Smooth muscle cell (in vitro differentiated cells): ENCODE measurements at regions not wholly inside any gene's neighbourhood (a gene's known extent, or its start where the extent isn't known, plus 50 kb on each side); places are given as distances from the start of the nearest gene placed in this dataset.

Source experiments
- DNase-seq: peaks from one replicate; lab custom pipeline; 2025; ENCODE audit not compliant: unreplicated experiment; lab: John Stamatoyannopoulos, UW
- H2AFZ ChIP-seq: fragments of 200-600 bp; sonication (generic); 2 replicates; pipeline ENCODE4 v1.6.0; 2016; ENCODE audit warnings: antibody characterized with exemption, low read depth, mild to moderate bottlenecking
- H3F3A ChIP-seq: fragments of 200-600 bp; sonication (generic); 2 replicates; pipeline ENCODE4 v1.6.0; 2017; ENCODE audit warnings: antibody characterized with exemption, low read depth
- H3K27ac ChIP-seq: fragments of 200-600 bp; sonication (generic); 2 replicates; pipeline ENCODE4 v1.5.1; 2016; ENCODE audit warnings: low read depth, mild to moderate bottlenecking
- H3K27me3 ChIP-seq: fragments of 200-600 bp; sonication (generic); 2 replicates; pipeline ENCODE4 v1.6.1; 2016; ENCODE audit warnings: low read depth, mild to moderate bottlenecking
- H3K36me3 ChIP-seq: fragments of 200-600 bp; sonication (generic); 2 replicates; pipeline ENCODE4 v1.5.1; 2016; ENCODE audit warnings: low read depth
- H3K4me1 ChIP-seq: fragments of 200-600 bp; sonication (generic); 2 replicates; pipeline ENCODE4 v1.5.1; 2016; ENCODE audit warnings: low read depth
- H3K4me2 ChIP-seq: fragments of 200-600 bp; sonication (generic); 2 replicates; pipeline ENCODE4 v1.6.0; 2016; ENCODE audit warnings: mild to moderate bottlenecking
- H3K4me3 ChIP-seq: fragments of 200-600 bp; sonication (generic); 2 replicates; pipeline ENCODE4 v1.5.1; 2016; ENCODE audit warnings: mild to moderate bottlenecking
- H3K79me2 ChIP-seq: fragments of 200-600 bp; sonication (generic); 2 replicates; pipeline ENCODE4 v1.6.0; 2016; ENCODE audit warnings: low read depth, mild to moderate bottlenecking
- H3K9ac ChIP-seq: fragments of 200-600 bp; sonication (generic); 2 replicates; pipeline ENCODE4 v1.6.0; 2016; ENCODE audit warnings: low read depth
- H3K9me3 ChIP-seq: fragments of 200-600 bp; sonication (generic); replicated peaks from 2 replicates; pipeline ENCODE4 v1.5.1; 2016; ENCODE audit warnings: low read depth
- H4K20me1 ChIP-seq: fragments of 200-600 bp; sonication (generic); 2 replicates; pipeline ENCODE4 v1.6.0; 2016; ENCODE audit warnings: low read depth
- WGBS: methylation state at CpG from one replicate; pipeline ENCODE4 v1.1.7; 2016; ENCODE audit warnings: low lambda C conversion rate; 5-methylcytosine and 5-hydroxymethylcytosine counted together
- TF ChIP-seq, protein P1 (sequence below): fragments of 200-600 bp; sonication (generic); IDR thresholded peaks from 2 replicates; pipeline ENCODE4 v1.5.1; 2017; ENCODE audit warnings: borderline replicate concordance, mild to moderate bottlenecking, antibody characterized with exemption; ENCODE audit not compliant: insufficient read depth, poor library complexity, severe bottlenecking

DNA sequence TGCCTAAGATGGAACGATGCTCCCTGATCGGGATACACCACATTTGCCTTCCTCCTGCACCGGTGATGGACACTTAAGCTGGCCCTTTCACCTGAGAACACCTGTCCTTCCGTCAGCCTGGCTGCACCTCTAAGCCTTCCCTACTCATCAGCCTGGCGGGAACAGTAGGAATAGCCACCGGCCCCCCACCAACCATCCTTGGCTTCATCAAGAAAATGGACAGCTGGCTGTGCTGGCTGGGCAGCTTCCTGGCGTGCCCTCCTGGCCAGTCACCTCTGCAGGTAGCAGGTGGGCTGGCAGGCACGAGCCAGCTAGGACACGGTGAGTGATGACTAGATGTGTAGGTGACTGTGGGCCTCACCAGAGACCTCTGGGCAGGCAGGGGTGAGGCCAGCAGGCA is 142.8 kb downstream of the CTTN start:
- Histone ChIP-seq H3K27ac (no peak overlapping the region), H3K36me3 (no peaks in the 10 kb centered on the region), H3K9me3 (no peaks in the 10 kb centered on the region), H4K20me1 (no peaks in the 10 kb centered on the region), H2AFZ (no peak overlapping the region), H3K79me2 (no peaks in the 10 kb centered on the region), H3F3A (no peaks in the 10 kb centered on the region), H3K4me3 (no peak overlapping the region), H3K4me1 (peaks cover 13% of the 10 kb centered on the region), H3K4me2 (no peak overlapping the region), H3K27me3 (no peaks in the 10 kb centered on the region), H3K9ac (no peak overlapping the region)
- WGBS = 88% methylated on average over 9 of the region's 9 CpGs
- no peak for DNase-seq
- TF ChIP-seq, protein P1, sequence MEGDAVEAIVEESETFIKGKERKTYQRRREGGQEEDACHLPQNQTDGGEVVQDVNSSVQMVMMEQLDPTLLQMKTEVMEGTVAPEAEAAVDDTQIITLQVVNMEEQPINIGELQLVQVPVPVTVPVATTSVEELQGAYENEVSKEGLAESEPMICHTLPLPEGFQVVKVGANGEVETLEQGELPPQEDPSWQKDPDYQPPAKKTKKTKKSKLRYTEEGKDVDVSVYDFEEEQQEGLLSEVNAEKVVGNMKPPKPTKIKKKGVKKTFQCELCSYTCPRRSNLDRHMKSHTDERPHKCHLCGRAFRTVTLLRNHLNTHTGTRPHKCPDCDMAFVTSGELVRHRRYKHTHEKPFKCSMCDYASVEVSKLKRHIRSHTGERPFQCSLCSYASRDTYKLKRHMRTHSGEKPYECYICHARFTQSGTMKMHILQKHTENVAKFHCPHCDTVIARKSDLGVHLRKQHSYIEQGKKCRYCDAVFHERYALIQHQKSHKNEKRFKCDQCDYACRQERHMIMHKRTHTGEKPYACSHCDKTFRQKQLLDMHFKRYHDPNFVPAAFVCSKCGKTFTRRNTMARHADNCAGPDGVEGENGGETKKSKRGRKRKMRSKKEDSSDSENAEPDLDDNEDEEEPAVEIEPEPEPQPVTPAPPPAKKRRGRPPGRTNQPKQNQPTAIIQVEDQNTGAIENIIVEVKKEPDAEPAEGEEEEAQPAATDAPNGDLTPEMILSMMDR = no peak

DNA sequence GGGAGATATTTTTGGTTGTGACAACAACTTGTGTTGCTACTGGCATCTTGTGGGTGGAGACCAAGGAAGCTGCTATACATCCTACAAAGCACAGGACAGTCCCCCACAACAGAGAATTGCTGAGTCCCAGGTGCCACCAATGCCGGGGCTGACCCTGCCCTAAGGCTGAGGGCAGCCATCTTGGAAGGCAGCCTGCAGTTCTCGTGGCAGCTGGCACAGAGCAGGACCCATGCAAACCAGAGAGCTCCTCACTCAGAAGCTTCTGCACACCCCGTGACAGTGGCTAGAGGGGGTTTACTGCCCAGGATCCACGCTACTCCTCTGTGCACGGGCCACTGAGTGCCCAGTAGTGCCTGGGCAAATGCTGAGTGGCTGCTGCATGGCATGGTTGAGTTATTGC is 143.4 kb downstream of the CTTN start:
- Histone ChIP-seq H3K4me3 (no peak overlapping the region), H3F3A (no peaks in the 10 kb centered on the region), H3K9ac (no peak overlapping the region), H3K9me3 (no peaks in the 10 kb centered on the region), H4K20me1 (no peaks in the 10 kb centered on the region), H3K4me2 (no peak overlapping the region), H3K36me3 (no peaks in the 10 kb centered on the region), H2AFZ (no peak overlapping the region), H3K4me1 (peaks cover 13% of the 10 kb centered on the region), H3K79me2 (no peaks in the 10 kb centered on the region), H3K27me3 (no peaks in the 10 kb centered on the region), H3K27ac (no peak overlapping the region)
- DNase-seq = no peak
- 95% methylated on average over 5 of the region's 5 CpGs for WGBS
- TF ChIP-seq, protein P1 = no peak

DNA sequence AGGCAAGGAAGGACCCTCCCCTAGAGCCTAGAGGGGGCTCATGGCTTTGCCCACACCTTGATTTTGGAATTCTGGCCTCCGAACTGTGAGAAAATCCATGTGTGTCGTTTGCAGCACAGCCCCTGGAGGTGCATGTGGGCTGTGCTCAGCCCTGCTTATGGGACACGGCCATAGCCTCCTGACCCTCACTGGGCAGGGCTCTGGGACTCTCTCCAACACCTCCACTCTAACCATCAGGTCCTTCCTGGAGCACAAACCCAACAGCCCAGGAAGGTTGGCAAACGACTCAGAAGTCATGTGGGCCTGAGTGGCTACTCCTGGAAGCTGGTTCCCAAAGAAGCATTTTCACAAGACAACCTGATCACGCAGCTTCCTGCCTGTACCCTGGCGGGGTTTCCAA is 144.1 kb downstream of the CTTN start:
- H3K4me1 ChIP-seq = peaks cover 13% of the 10 kb centered on the region
- H3K9ac ChIP-seq = no peak overlapping the region
- no peaks in the 10 kb centered on the region for H4K20me1 ChIP-seq
- no peak overlapping the region for H2AFZ ChIP-seq
- WGBS = 91% methylated on average over 6 of the region's 6 CpGs
- TF ChIP-seq, protein P1 = no peak
- no peak overlapping the region for H3K27ac ChIP-seq
- DNase-seq = no peak
- H3K27me3 ChIP-seq = no peaks in the 10 kb centered on the region
- no peak overlapping the region for H3K4me3 ChIP-seq
- no peaks in the 10 kb centered on the region for H3K9me3 ChIP-seq
- H3K79me2 ChIP-seq = no peaks in the 10 kb centered on the region
- no peaks in the 10 kb centered on the region for H3K36me3 ChIP-seq
- H3K4me2 ChIP-seq = no peak overlapping the region
- no peaks in the 10 kb centered on the region for H3F3A ChIP-seq

DNA sequence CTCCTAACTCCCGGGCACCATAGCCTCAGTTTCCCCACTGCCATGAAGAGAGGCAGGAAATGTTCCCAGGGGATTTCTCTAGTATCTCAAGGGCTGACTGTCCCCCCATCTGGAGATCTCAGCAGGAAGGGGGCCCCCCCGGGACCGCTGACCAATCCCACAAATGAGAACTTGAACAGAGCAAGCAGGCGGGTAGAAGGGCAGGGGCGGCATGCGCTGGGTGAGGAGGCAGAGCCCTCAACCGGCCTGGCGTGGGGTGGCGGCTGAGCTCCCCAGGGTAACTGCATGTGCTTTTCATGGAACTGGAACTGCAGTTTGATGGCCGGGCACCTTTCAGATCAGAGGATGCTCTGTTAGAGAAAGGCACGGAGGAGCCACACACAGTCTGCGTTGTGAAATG is 144.5 kb downstream of the CTTN start:
- H4K20me1 ChIP-seq = no peaks in the 10 kb centered on the region
- no peaks in the 10 kb centered on the region for H3K79me2 ChIP-seq
- H3K27me3 ChIP-seq = no peaks in the 10 kb centered on the region
- H2AFZ ChIP-seq = no peak overlapping the region
- no peak overlapping the region for H3K27ac ChIP-seq
- peaks cover 13% of the 10 kb centered on the region for H3K4me1 ChIP-seq
- no peak overlapping the region for H3K4me3 ChIP-seq
- WGBS = 97% methylated on average over 12 of the region's 12 CpGs
- H3K4me2 ChIP-seq = no peak overlapping the region
- no peaks in the 10 kb centered on the region for H3K36me3 ChIP-seq
- TF ChIP-seq, protein P1 = no peak
- no peaks in the 10 kb centered on the region for H3F3A ChIP-seq
- DNase-seq = no peak
- no peaks in the 10 kb centered on the region for H3K9me3 ChIP-seq
- H3K9ac ChIP-seq = no peak overlapping the region
